Gastroesophageal sphincter (tissue), 4 donors: ENCODE measurements at regions not wholly inside any gene's neighbourhood (a gene's known extent, or its start where the extent isn't known, plus 50 kb on each side); places are given as distances from the start of the nearest gene placed in this dataset.

Experiments used
- ATAC-seq: fragments of 150-250 bp; one replicate; pipeline ENCODE4 v1.9.1; 2016; ENCODE audit warnings: mild to moderate bottlenecking, moderate library complexity
- H3K27ac ChIP-seq, 4 donors: fragments of 200-600 bp; sonication (generic) in 3 of 4; 1 replicate in 3 of 4; 2 replicates in 1 of 4; pipeline ENCODE4 v1.5.1; 2016 to 2019
- H3K27me3 ChIP-seq: fragments of 200-600 bp; sonication (generic); one replicate; pipeline ENCODE4 v1.5.1; 2019
- H3K36me3 ChIP-seq, 2 donors: fragments of 200-600 bp; sonication (generic); one replicate each; pipeline ENCODE4 v1.5.1; 2019; ENCODE audit warnings: control low read depth in 1 of 2
- H3K4me1 ChIP-seq, 3 donors: fragments of 200-600 bp; sonication (generic); 1 replicate in 2 of 3; 2 replicates in 1 of 3; pipeline ENCODE4 v1.5.1; 2016 to 2019; ENCODE audit warnings: control low read depth in 2 of 3
- H3K4me3 ChIP-seq, 2 donors: fragments of 200-600 bp; sonication (generic); one replicate each; pipeline ENCODE4 v1.5.1; 2019; ENCODE audit warnings: mild to moderate bottlenecking in 1 of 2, moderate library complexity in 1 of 2
- H3K9me3 ChIP-seq, 3 donors: fragments of 200-600 bp; sonication (generic); one replicate each; pipeline ENCODE4 v1.5.1; 2017 to 2019; ENCODE audit warnings: control low read depth in 2 of 3
- CTCF ChIP-seq, 4 experiments: fragments of 200-600 bp in 2 of 4; fragments of 450-650 bp in 2 of 4; sonication (generic) in 1 of 4; IDR thresholded peaks; one replicate each; pipeline ENCODE4 v1.5.1; 2017 to 2019; ENCODE audit warnings: antibody characterized with exemption in 4 of 4, mild to moderate bottlenecking in 2 of 4, moderate library complexity in 2 of 4
- EP300 ChIP-seq: sonication (generic); formaldehyde crosslinking; IDR thresholded peaks from one replicate; pipeline ENCODE4 v1.6.1; 2017; ENCODE audit warnings: antibody characterized with exemption, mild to moderate bottlenecking
- POLR2A ChIP-seq, 2 donors: fragments of 450-650 bp; IDR thresholded peaks; one replicate each; pipeline ENCODE4 v1.6.1; 2017; ENCODE audit warnings: antibody characterized with exemption in 2 of 2, mild to moderate bottlenecking in 2 of 2, moderate library complexity in 1 of 2
- POLR2AphosphoS5 ChIP-seq: sonication (generic); formaldehyde crosslinking; IDR thresholded peaks from one replicate; pipeline ENCODE4 v1.6.1; 2017; ENCODE audit warnings: antibody characterized with exemption
- WGBS, 2 donors: methylation state at CpG; one replicate each; pipeline ENCODE4 v1.1.5; 2018; ENCODE audit warnings: low coverage in 1 of 2; 5-methylcytosine and 5-hydroxymethylcytosine counted together

DNA sequence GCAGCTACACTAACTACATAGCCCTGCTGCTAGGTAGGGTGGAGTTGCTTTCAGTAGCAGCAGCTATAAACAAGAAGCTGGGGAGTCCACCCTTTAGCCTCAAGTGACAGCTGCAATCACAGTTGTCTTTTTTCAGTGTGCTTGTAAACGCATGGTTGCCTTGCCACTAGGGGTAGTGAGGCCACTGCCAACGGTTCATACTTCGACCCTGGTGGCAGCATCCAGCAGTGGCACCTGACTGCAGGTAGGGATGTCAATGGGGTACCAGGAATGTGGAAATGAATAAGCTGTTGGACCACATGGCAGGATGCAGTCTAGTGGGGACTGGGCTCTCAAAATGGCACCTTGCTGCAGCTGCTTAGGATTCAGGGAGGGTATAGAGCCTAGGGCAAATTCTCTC, 367.2 kb downstream of the RASEF start:
- no peaks in the 10 kb centered on the region for H3K36me3 ChIP-seq
- H3K27ac ChIP-seq = no peak overlapping the region
- H3K27me3 ChIP-seq = no peaks in the 10 kb centered on the region
- no CpG with 5 or more reads among the region's 3 CpGs for WGBS, 2 donors
- H3K9me3 ChIP-seq = peaks cover 0 to 28% (median 0%) of the 10 kb centered on the region in 3 donors
- no peak for ATAC-seq
- H3K4me1 ChIP-seq = no peaks in the 10 kb centered on the region
- no peak overlapping the region for H3K4me3 ChIP-seq
- TF ChIP-seq POLR2A (IDR thresholded peaks at IDR 0.05) = no peak
- TF ChIP-seq CTCF (IDR thresholded peaks at IDR 0.05) = no peak
- TF ChIP-seq POLR2AphosphoS5 = no peak
- no peak for TF ChIP-seq EP300

GRCh38 chr9:82706786-82707185, 356.2 kb downstream of the RASEF start:
- no peaks in the 10 kb centered on the region for H3K27me3 ChIP-seq
- no peak overlapping the region for H3K4me3 ChIP-seq
- H3K9me3 ChIP-seq = no peaks in the 10 kb centered on the region
- 68 to 79% methylated on average over 4 to 5 of the region's 5 CpGs for WGBS, 2 donors
- no peak for ATAC-seq
- H3K4me1 ChIP-seq = no peaks in the 10 kb centered on the region
- no peak for TF ChIP-seq POLR2A (IDR thresholded peaks at IDR 0.05)
- TF ChIP-seq POLR2AphosphoS5 = no peak
- TF ChIP-seq CTCF (IDR thresholded peaks at IDR 0.05) = no peak
- no peak for TF ChIP-seq EP300
- H3K27ac ChIP-seq = no peak overlapping the region
- no peaks in the 10 kb centered on the region for H3K36me3 ChIP-seq

GRCh38 chr9:82716821-82717220, 346.1 kb downstream of the RASEF start:
- 78% methylated on average over 2 of the region's 2 CpGs for WGBS, 2 donors

DNA sequence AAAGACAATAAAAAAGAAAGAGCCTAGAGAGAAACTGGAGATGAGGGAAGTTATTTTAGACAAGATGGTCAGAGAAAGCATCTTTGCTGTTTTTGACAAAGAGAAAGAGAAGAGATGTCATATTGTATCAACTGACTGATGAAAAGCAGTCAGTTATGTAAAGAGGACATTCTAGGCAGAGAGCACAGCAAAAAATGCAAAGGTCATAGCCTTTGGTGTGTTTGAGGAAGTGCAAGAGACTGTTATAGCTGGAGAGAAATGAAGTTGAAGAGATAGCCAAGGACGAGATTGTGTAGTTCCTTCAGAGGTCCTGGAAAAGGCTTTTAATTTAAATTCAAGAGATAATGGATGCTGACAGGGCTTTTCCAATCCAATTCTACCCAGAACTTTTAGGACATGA, 342.4 kb downstream of the RASEF start:
- H3K36me3 ChIP-seq = no peaks in the 10 kb centered on the region
- no peaks in the 10 kb centered on the region for H3K4me1 ChIP-seq
- WGBS, 2 donors = 35 to 100% methylated on average over 1 of the region's 1 CpG
- no peaks in the 10 kb centered on the region for H3K27me3 ChIP-seq
- TF ChIP-seq POLR2A (IDR thresholded peaks at IDR 0.05) (no peak), CTCF (IDR thresholded peaks at IDR 0.05) (no peak), POLR2AphosphoS5 (no peak), EP300 (no peak)
- no peaks in the 10 kb centered on the region for H3K9me3 ChIP-seq
- H3K27ac ChIP-seq = no peak overlapping the region
- ATAC-seq = no peak
- no peak overlapping the region for H3K4me3 ChIP-seq

More at GRCh38 chr9:82716821-82717220, 346.1 kb downstream of the RASEF start:
- Histone ChIP-seq H3K27me3 (no peaks in the 10 kb centered on the region), H3K9me3 (peaks cover 0 to 15% (median 0%) of the 10 kb centered on the region in 3 donors), H3K4me1 (no peaks in the 10 kb centered on the region), H3K36me3 (no peaks in the 10 kb centered on the region), H3K27ac (no peak overlapping the region), H3K4me3 (no peak overlapping the region)
- no peak for ATAC-seq
- TF ChIP-seq CTCF (IDR thresholded peaks at IDR 0.05) = no peak
- TF ChIP-seq EP300 = no peak
- TF ChIP-seq POLR2A (IDR thresholded peaks at IDR 0.05) = no peak
- TF ChIP-seq POLR2AphosphoS5 = no peak

GRCh38 chr9:82721593-82721992, 341.3 kb downstream of the RASEF start:
- no peak for ATAC-seq
- no peaks in the 10 kb centered on the region for H3K4me1 ChIP-seq

More at GRCh38 chr9:82721593-82721992, 341.3 kb downstream of the RASEF start:
- no peak for TF ChIP-seq POLR2A (IDR thresholded peaks at IDR 0.05)
- TF ChIP-seq EP300 = no peak
- TF ChIP-seq CTCF (IDR thresholded peaks at IDR 0.05) = no peak
- TF ChIP-seq POLR2AphosphoS5 = no peak
- no peaks in the 10 kb centered on the region for H3K9me3 ChIP-seq
- no peaks in the 10 kb centered on the region for H3K36me3 ChIP-seq
- H3K27me3 ChIP-seq = no peaks in the 10 kb centered on the region
- H3K4me3 ChIP-seq = no peak overlapping the region
- WGBS, 2 donors = 20 to 25% methylated on average over 1 of the region's 1 CpG
- H3K27ac ChIP-seq = no peak overlapping the region
